T-helper 1 cell treated with Interleukin-12 subunit alpha and Interleukin-12 subunit beta and Interleukin-4 antibody, amounts not matched to agents 30 ng/mL and 1 ng/mL, for 36 hours (primary cell): ENCODE measurements at regions not wholly inside any gene's neighbourhood (a gene's known extent, or its start where the extent isn't known, plus 50 kb on each side); places are given as distances from the start of the nearest gene placed in this dataset.

Source experiments
- intact Hi-C: fragments of 100-400 bp; cut with micrococcal nuclease; formaldehyde crosslinking; loops from one replicate; pipeline ENCODE4 v1.15.1; 2024

- intact Hi-C loops: no loop called here
Observed at GRCh38 chr13:88565566-88565965, 894.4 kb downstream of the SLITRK5 start.

GRCh38 chr13:88585861-88586260 is 914.7 kb downstream of the SLITRK5 start:
- intact Hi-C loops: no loop called here

- intact Hi-C loops: no loop called here
Observed at GRCh38 chr13:88586263-88586662, 915.1 kb downstream of the SLITRK5 start.

GRCh38 chr13:88590574-88590973 is 919.4 kb downstream of the SLITRK5 start:
- intact Hi-C loops: no loop called here

- intact Hi-C loops: no loop called here
Observed at GRCh38 chr13:88592105-88592504, 920.9 kb downstream of the SLITRK5 start.

- intact Hi-C loops: no loop called here
Observed at GRCh38 chr13:88601949-88602348, 930.8 kb downstream of the SLITRK5 start.

- intact Hi-C loops: no loop called here
Observed at GRCh38 chr13:88602786-88603777, 931.9 kb downstream of the SLITRK5 start.

- intact Hi-C loops: no loop called here
Observed at GRCh38 chr13:88617176-88617575, 946.0 kb downstream of the SLITRK5 start.

- intact Hi-C loops: loop anchor here (2.0 kb wide), 1 partner anchor 298 kb away; no protein-coding TSS in a partner anchor
Observed at GRCh38 chr13:88622362-88622973, 951.3 kb downstream of the SLITRK5 start.

- intact Hi-C loops: loop anchor here (2.0 kb wide), 1 partner anchor 298 kb away; no protein-coding TSS in a partner anchor
Observed at GRCh38 chr13:88623150-88623549, 952.0 kb downstream of the SLITRK5 start.

- intact Hi-C loops: no loop called here
Observed at GRCh38 chr13:88627071-88627470, 955.9 kb downstream of the SLITRK5 start.

GRCh38 chr13:88628882-88629281 is 957.7 kb downstream of the SLITRK5 start:
- intact Hi-C loops: no loop called here

GRCh38 chr13:88637935-88638334 is 966.8 kb downstream of the SLITRK5 start:
- intact Hi-C loops: no loop called here

- intact Hi-C loops: no loop called here
Observed at GRCh38 chr13:88643233-88643632, 972.1 kb downstream of the SLITRK5 start.

- intact Hi-C loops: no loop called here
Observed at GRCh38 chr13:88648598-88649373, 977.6 kb downstream of the SLITRK5 start.

- intact Hi-C loops: no loop called here
Observed at GRCh38 chr13:88649855-88650254, 978.7 kb downstream of the SLITRK5 start.

- intact Hi-C loops: no loop called here
Observed at GRCh38 chr13:88651531-88651930, 980.4 kb downstream of the SLITRK5 start.

GRCh38 chr13:88656751-88657150 is 985.6 kb downstream of the SLITRK5 start:
- intact Hi-C loops: no loop called here

GRCh38 chr13:88670509-88670908 is 999.3 kb downstream of the SLITRK5 start:
- intact Hi-C loops: no loop called here

- intact Hi-C loops: no loop called here
Observed at GRCh38 chr13:88674841-88675240, 1003.7 kb downstream of the SLITRK5 start.

GRCh38 chr13:88675347-88675996 is 1004.3 kb downstream of the SLITRK5 start:
- intact Hi-C loops: no loop called here
